ENCODE measurements at regions not wholly inside any gene's neighbourhood (a gene's known extent, or its start where the extent isn't known, plus 50 kb on each side); places are given as distances from the start of the nearest gene placed in this dataset.

DNA sequence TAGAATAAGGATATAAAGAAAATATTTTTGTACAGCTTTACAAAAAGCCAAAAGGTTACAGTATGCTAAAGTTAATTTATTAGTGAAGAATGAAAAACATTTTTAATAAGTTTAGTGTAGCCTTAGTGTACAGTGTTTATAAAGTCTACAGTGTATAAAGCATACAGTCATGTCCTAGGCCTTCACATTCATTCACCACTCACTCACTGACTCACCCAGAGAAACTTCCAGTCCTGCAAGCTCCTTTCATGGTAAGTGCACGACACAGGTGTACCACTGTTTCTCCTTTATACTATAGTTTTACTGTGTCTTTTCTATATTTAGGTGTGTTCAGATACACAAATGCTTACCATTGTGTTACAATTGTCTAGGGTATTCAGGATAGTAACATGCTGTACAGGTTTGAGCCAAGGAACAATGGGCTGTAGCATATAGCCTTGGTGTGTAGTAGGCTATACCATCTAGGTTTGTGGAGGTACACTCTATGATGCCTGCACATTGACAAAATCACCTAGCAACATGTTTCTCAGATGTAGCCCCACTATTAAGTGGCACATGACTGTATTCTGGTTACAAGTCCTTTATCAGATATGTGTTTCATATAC is 197.1 kb upstream of the KBTBD8 start:
- TF ChIP-seq CTCF (IDR thresholded peaks at IDR 0.05; ENCODE audit: low read depth, low read length, missing input control) (no peak), RAD21 (IDR thresholded peaks at IDR 0.05) (no peak), NR2F2 (IDR thresholded peaks at IDR 0.05) (no peak), GABPA (IDR thresholded peaks at IDR 0.05 in 1 of 2, conservative IDR thresholded peaks at IDR 0.05 in 1 of 2) (no peak), RXRA (IDR thresholded peaks at IDR 0.05) (no peak), YY1 (IDR thresholded peaks at IDR 0.05) (no peak), TAF1 (conservative IDR thresholded peaks at IDR 0.05) (no peak), REST (IDR thresholded peaks at IDR 0.05) (no peak)
- TF ChIP-seq, protein P1, sequence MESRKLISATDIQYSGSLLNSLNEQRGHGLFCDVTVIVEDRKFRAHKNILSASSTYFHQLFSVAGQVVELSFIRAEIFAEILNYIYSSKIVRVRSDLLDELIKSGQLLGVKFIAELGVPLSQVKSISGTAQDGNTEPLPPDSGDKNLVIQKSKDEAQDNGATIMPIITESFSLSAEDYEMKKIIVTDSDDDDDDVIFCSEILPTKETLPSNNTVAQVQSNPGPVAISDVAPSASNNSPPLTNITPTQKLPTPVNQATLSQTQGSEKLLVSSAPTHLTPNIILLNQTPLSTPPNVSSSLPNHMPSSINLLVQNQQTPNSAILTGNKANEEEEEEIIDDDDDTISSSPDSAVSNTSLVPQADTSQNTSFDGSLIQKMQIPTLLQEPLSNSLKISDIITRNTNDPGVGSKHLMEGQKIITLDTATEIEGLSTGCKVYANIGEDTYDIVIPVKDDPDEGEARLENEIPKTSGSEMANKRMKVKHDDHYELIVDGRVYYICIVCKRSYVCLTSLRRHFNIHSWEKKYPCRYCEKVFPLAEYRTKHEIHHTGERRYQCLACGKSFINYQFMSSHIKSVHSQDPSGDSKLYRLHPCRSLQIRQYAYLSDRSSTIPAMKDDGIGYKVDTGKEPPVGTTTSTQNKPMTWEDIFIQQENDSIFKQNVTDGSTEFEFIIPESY (IDR thresholded peaks at IDR 0.05), result no peak

Measured in liver (tissue), 3 donors.